IMR-90 (cell line): ENCODE measurements at regions not wholly inside any gene's neighbourhood (a gene's known extent, or its start where the extent isn't known, plus 50 kb on each side); places are given as distances from the start of the nearest gene placed in this dataset.

Experiments used
- ATAC-seq: fragments of 200-7000 bp; cut with Tn5 transposase; 2 replicates; pipeline ENCODE4 v1.9.1; 2020; ENCODE audit warnings: low read depth, mild to moderate bottlenecking, moderate library complexity
- BruUV-seq: library from RNA; stranded (reverse); fragments of 400-500 nt; replicated peaks from 2 replicates; lab custom pipeline; 2021; lab: Mats Ljungman, UMichigan
- CTCF ChIA-PET: fragments of 300-600 bp; formaldehyde crosslinking; extraction: SDS; loops from one replicate; lab custom pipeline; 2021; ENCODE audit warnings: antibody characterized with exemption; lab: Yijun Ruan, JAX
- POLR2A ChIA-PET: fragments of 300-600 bp; sonication (Branson Sonifier 250); formaldehyde crosslinking; loops from one replicate; lab custom pipeline; 2022; ENCODE audit warnings: antibody characterized with exemption; ENCODE audit not compliant: unreplicated experiment; lab: Charles Lee
- DNase-seq: peaks from one replicate; pipeline ENCODE4 v3.0.0; 2013
- H2AFZ ChIP-seq: replicated peaks from 2 replicates; pipeline ENCODE3; 2013; ENCODE audit warnings: low read length, mild to moderate bottlenecking; ENCODE audit not compliant: poor library complexity
- H2AK5ac ChIP-seq: 2 replicates; pipeline ENCODE4 v1.6.1; 2013; ENCODE audit warnings: low read depth, low read length, inconsistent platforms
- H2AK9ac ChIP-seq: replicated peaks from 2 replicates; pipeline ENCODE3; 2013; ENCODE audit warnings: mild to moderate bottlenecking, low read depth, low read length, moderate library complexity; ENCODE audit not compliant: poor library complexity
- H2BK120ac ChIP-seq: 2 replicates; pipeline ENCODE4 v1.6.1; 2013; ENCODE audit warnings: low read depth, low read length, inconsistent platforms
- H2BK15ac ChIP-seq: 3 replicates; pipeline ENCODE4 v1.6.1; 2013; ENCODE audit warnings: low read depth, low read length, inconsistent platforms
- H2BK20ac ChIP-seq: 2 replicates; pipeline ENCODE4 v1.6.1; 2013; ENCODE audit warnings: low read depth, mild to moderate bottlenecking, inconsistent platforms, low read length, moderate library complexity
- H2BK5ac ChIP-seq: 2 replicates; pipeline ENCODE4 v1.6.1; 2013; ENCODE audit warnings: mild to moderate bottlenecking, low read depth, low read length, inconsistent platforms; ENCODE audit not compliant: poor library complexity, severe bottlenecking
- H3K14ac ChIP-seq: replicated peaks from 2 replicates; pipeline ENCODE4 v1.6.1; 2013; ENCODE audit warnings: low read depth, low read length, inconsistent platforms
- H3K18ac ChIP-seq: 2 replicates; pipeline ENCODE4 v1.6.1; 2013; ENCODE audit warnings: low read depth, low read length, control low read depth
- H3K23ac ChIP-seq: 2 replicates; pipeline ENCODE4 v1.6.1; 2013; ENCODE audit warnings: low read depth, low read length, inconsistent platforms
- H3K27ac ChIP-seq: 2 replicates; pipeline ENCODE4 v1.5.1; 2013; ENCODE audit warnings: mild to moderate bottlenecking, control low read depth, low read length; ENCODE audit not compliant: insufficient read depth
- H3K27me3 ChIP-seq: 2 replicates; pipeline ENCODE4 v1.6.1; 2013; ENCODE audit warnings: low read length; ENCODE audit not compliant: control insufficient read depth, insufficient read depth
- H3K36me3 ChIP-seq: 2 replicates; pipeline ENCODE4 v1.6.1; 2013; ENCODE audit warnings: low read length, mixed read lengths; ENCODE audit not compliant: control insufficient read depth, insufficient read depth
- H3K4ac ChIP-seq: 2 replicates; pipeline ENCODE4 v1.6.1; 2013; ENCODE audit warnings: low read depth, low read length, inconsistent platforms
- H3K4me1 ChIP-seq: 2 replicates; pipeline ENCODE4 v1.6.1; 2013; ENCODE audit warnings: low read length, mixed read lengths; ENCODE audit not compliant: control insufficient read depth, insufficient read depth
- H3K4me2 ChIP-seq: 2 replicates; pipeline ENCODE4 v1.6.1; 2013; ENCODE audit warnings: low read depth, mild to moderate bottlenecking, control low read depth, low read length, moderate library complexity
- H3K4me3 ChIP-seq: 2 replicates; pipeline ENCODE4 v1.5.1; 2013; ENCODE audit warnings: low read depth, mild to moderate bottlenecking, control low read depth, low read length, moderate library complexity; ENCODE audit not compliant: insufficient read depth
- H3K56ac ChIP-seq: 2 replicates; pipeline ENCODE4 v1.6.1; 2013; ENCODE audit warnings: low read length, inconsistent platforms; ENCODE audit not compliant: insufficient read depth; ENCODE audit errors: extremely low read depth
- H3K79me1 ChIP-seq, 2 experiments: 2 replicates each; pipeline ENCODE4 v1.6.1; 2013; ENCODE audit warnings: low read length in 2 of 2, inconsistent platforms in 1 of 2, low read depth in 1 of 2
- H3K9ac ChIP-seq: 2 replicates; pipeline ENCODE4 v1.6.1; 2013; ENCODE audit warnings: low read depth, low read length, control low read depth
- H3K9me1 ChIP-seq: 2 replicates; pipeline ENCODE4 v1.6.1; 2013; ENCODE audit warnings: low read length, inconsistent platforms; ENCODE audit not compliant: insufficient read depth
- H3K9me3 ChIP-seq: 2 replicates; pipeline ENCODE4 v1.6.1; 2013; ENCODE audit warnings: low read length; ENCODE audit not compliant: control insufficient read depth, insufficient read depth
- H4K20me1 ChIP-seq: 2 replicates; pipeline ENCODE4 v1.6.1; 2013; ENCODE audit warnings: low read length, inconsistent platforms; ENCODE audit not compliant: insufficient read depth
- H4K5ac ChIP-seq: 2 replicates; pipeline ENCODE4 v1.6.1; 2013; ENCODE audit warnings: mild to moderate bottlenecking, low read depth, low read length, control low read depth
- H4K8ac ChIP-seq, 2 experiments: 2 replicates each; pipeline ENCODE4 v1.6.1; 2013; ENCODE audit warnings: low read depth in 2 of 2, low read length in 2 of 2, control low read depth in 1 of 2, inconsistent platforms in 1 of 2
- H4K91ac ChIP-seq: 2 replicates; pipeline ENCODE4 v1.6.1; 2013; ENCODE audit warnings: low read depth, low read length, inconsistent platforms; ENCODE audit not compliant: insufficient read depth
- BHLHE40 ChIP-seq: fragments of 150-350 bp; IDR thresholded peaks from 2 replicates; pipeline ENCODE4 v1.6.1; 2016; ENCODE audit warnings: mild to moderate bottlenecking, low read depth, low read length
- CEBPB ChIP-seq: IDR thresholded peaks from 2 replicates; pipeline ENCODE4 v1.6.1; 2012; ENCODE audit warnings: low read depth, low read length, improper control_type of control experiment
- CHD1 ChIP-seq: IDR thresholded peaks from 2 replicates; pipeline ENCODE4 v1.6.1; 2012; ENCODE audit warnings: low read depth, low read length, improper control_type of control experiment
- FOS ChIP-seq: fragments of 150-350 bp; IDR thresholded peaks from 2 replicates; pipeline ENCODE4 v1.6.1; 2016; ENCODE audit warnings: low read depth, low read length
- MAFK ChIP-seq: IDR thresholded peaks from 2 replicates; pipeline ENCODE4 v1.6.1; 2012; ENCODE audit warnings: low read depth, low read length, improper control_type of control experiment
- MAZ ChIP-seq: IDR thresholded peaks from 2 replicates; pipeline ENCODE4 v1.6.1; 2012; ENCODE audit warnings: low read depth, mild to moderate bottlenecking, low read length, improper control_type of control experiment, moderate library complexity, borderline replicate concordance
- MXI1 ChIP-seq: IDR thresholded peaks from 2 replicates; pipeline ENCODE4 v1.6.1; 2012; ENCODE audit warnings: low read depth, mild to moderate bottlenecking, low read length, moderate library complexity, borderline replicate concordance
- NFE2L2 ChIP-seq: fragments of 150-350 bp; IDR thresholded peaks from 2 replicates; pipeline ENCODE4 v1.6.1; 2016; ENCODE audit warnings: low read depth, mild to moderate bottlenecking, low read length
- POLR2A ChIP-seq: IDR thresholded peaks from 2 replicates; pipeline ENCODE4 v1.6.1; 2012; ENCODE audit warnings: mild to moderate bottlenecking, low read depth, low read length
- RAD21 ChIP-seq: IDR thresholded peaks from 2 replicates; pipeline ENCODE4 v1.6.1; 2012; ENCODE audit warnings: low read length, improper control_type of control experiment
- RCOR1 ChIP-seq: IDR thresholded peaks from 2 replicates; pipeline ENCODE4 v1.6.1; 2012; ENCODE audit warnings: mild to moderate bottlenecking, low read length, improper control_type of control experiment; ENCODE audit not compliant: insufficient replicate concordance
- RFX5 ChIP-seq: IDR thresholded peaks from 2 replicates; pipeline ENCODE4 v1.8.0; 2012; ENCODE audit warnings: low read depth, mild to moderate bottlenecking, low read length, moderate library complexity
- SMC3 ChIP-seq: fragments of 150-350 bp; IDR thresholded peaks from 2 replicates; pipeline ENCODE4 v1.6.1; 2016; ENCODE audit warnings: low read depth, mild to moderate bottlenecking, antibody characterized with exemption, low read length, moderate library complexity
- WGBS, 2 experiments: methylation state at CpG; one replicate each; pipeline versions ENCODE4 v1.1.5 to v1.1.7; 2013; ENCODE audit warnings: missing lambda C conversion rate in 2 of 2; ENCODE audit not compliant: insufficient read length in 1 of 2; ENCODE audit errors: extremely low coverage in 2 of 2; 5-methylcytosine and 5-hydroxymethylcytosine counted together
- dilution Hi-C: fragments of 300-500 bp; cut with HindIII; formaldehyde crosslinking; loops from one replicate; pipeline ENCODE4 v1.14.3; 2018; ENCODE audit warnings: low sequenced_read_pairs; ENCODE audit not compliant: unreplicated experiment
- in situ Hi-C: fragments of 300-500 bp; cut with MboI; formaldehyde crosslinking; loops from 3 replicates; pipeline ENCODE4 v1.14.3; 2019; ENCODE audit warnings: low sequenced_read_pairs, inconsistent platforms, mixed read lengths
- intact Hi-C: fragments of 100-400 bp; cut with micrococcal nuclease; formaldehyde crosslinking; loops from 2 replicates; pipeline ENCODE4 v1.10.0; 2022
- TF ChIP-seq, protein P1 (sequence below): fragments of 150-350 bp; IDR thresholded peaks from 2 replicates; pipeline ENCODE4 v1.6.1; 2016; ENCODE audit warnings: low read depth, mild to moderate bottlenecking, low read length, moderate library complexity, borderline replicate concordance
- TF ChIP-seq, protein P2 (sequence below): fragments of 150-350 bp; IDR thresholded peaks from 2 replicates; pipeline ENCODE4 v1.6.1; 2017; ENCODE audit warnings: mild to moderate bottlenecking, antibody characterized with exemption, low read length, low read depth
- TF ChIP-seq, protein P3 (sequence below): conservative IDR thresholded peaks from 2 replicates; pipeline ENCODE4 v1.5.1; 2012; ENCODE audit warnings: mild to moderate bottlenecking, low read depth, low read length, improper control_type of control experiment

DNA sequence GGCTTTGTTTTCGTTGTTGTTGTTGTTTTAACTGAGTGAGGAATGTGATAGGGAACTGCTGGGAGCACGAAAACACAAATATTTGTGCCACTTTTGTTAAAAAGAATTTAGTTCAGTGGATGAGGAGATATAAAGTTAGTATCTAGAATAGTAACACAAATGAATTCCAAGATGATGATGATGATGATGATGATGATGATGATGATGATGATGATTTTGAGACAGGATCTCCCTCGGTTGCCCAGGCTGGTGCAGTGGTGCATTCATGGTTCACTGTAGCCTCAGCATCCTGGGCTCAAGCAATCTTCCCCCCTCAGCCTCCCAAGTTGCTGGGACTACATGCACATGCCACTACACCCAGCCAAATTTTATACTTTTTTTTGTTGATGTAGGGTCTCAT is 223.7 kb downstream of the DSEL start:
- no peak overlapping the region for H3K4me3 ChIP-seq
- H3K27ac ChIP-seq = no peak overlapping the region
- no TSS peak for BruUV-seq
- no peak overlapping the region for H3K18ac ChIP-seq
- ChIA-PET POLR2A (no interaction called here), CTCF (no interaction called here)
- ATAC-seq (no peak), DNase-seq (no peak)
- H3K4me2 ChIP-seq = no peak overlapping the region
- H4K91ac ChIP-seq = no peak overlapping the region
- no peaks in the 10 kb centered on the region for H4K20me1 ChIP-seq
- dilution Hi-C loops = no loop called here
- H2BK5ac ChIP-seq = no peak overlapping the region
- H3K56ac ChIP-seq = no peak overlapping the region
- intact Hi-C loops = loop anchor here (2.0 kb wide), 1 partner anchor 28 kb away; no protein-coding TSS in a partner anchor
- H3K4ac ChIP-seq = no peak overlapping the region
- no peaks in the 10 kb centered on the region for H3K9me1 ChIP-seq
- no peak overlapping the region for H2AFZ ChIP-seq
- no peaks in the 10 kb centered on the region for H3K4me1 ChIP-seq
- H2AK5ac ChIP-seq = no peak overlapping the region
- in situ Hi-C loops = no loop called here
- no peak overlapping the region for H4K5ac ChIP-seq
- 75% methylated on average over 2 of the region's 3 CpGs; no CpG with 5 or more reads in 1 of the 2 experiments for WGBS, 2 experiments
- no peak overlapping the region for H3K9ac ChIP-seq
- no peak overlapping the region for H4K8ac ChIP-seq
- no peaks in the 10 kb centered on the region for H3K79me1 ChIP-seq
- H2AK9ac ChIP-seq = no peak overlapping the region
- no peak overlapping the region for H2BK20ac ChIP-seq
- TF ChIP-seq POLR2A = no peak
- no peak for TF ChIP-seq BHLHE40
- no peak for TF ChIP-seq CHD1
- TF ChIP-seq NFE2L2 = no peak
- TF ChIP-seq MAZ = no peak
- TF ChIP-seq CEBPB = no peak
- TF ChIP-seq, protein P1, sequence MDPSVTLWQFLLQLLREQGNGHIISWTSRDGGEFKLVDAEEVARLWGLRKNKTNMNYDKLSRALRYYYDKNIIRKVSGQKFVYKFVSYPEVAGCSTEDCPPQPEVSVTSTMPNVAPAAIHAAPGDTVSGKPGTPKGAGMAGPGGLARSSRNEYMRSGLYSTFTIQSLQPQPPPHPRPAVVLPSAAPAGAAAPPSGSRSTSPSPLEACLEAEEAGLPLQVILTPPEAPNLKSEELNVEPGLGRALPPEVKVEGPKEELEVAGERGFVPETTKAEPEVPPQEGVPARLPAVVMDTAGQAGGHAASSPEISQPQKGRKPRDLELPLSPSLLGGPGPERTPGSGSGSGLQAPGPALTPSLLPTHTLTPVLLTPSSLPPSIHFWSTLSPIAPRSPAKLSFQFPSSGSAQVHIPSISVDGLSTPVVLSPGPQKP = no peak
- no peak for TF ChIP-seq RCOR1
- no peak for TF ChIP-seq MXI1
- TF ChIP-seq MAFK = no peak
- no peak for TF ChIP-seq RAD21
- no peak for TF ChIP-seq RFX5
- TF ChIP-seq SMC3 = no peak
- TF ChIP-seq, protein P2, sequence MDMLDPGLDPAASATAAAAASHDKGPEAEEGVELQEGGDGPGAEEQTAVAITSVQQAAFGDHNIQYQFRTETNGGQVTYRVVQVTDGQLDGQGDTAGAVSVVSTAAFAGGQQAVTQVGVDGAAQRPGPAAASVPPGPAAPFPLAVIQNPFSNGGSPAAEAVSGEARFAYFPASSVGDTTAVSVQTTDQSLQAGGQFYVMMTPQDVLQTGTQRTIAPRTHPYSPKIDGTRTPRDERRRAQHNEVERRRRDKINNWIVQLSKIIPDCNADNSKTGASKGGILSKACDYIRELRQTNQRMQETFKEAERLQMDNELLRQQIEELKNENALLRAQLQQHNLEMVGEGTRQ = no peak
- TF ChIP-seq, protein P3, sequence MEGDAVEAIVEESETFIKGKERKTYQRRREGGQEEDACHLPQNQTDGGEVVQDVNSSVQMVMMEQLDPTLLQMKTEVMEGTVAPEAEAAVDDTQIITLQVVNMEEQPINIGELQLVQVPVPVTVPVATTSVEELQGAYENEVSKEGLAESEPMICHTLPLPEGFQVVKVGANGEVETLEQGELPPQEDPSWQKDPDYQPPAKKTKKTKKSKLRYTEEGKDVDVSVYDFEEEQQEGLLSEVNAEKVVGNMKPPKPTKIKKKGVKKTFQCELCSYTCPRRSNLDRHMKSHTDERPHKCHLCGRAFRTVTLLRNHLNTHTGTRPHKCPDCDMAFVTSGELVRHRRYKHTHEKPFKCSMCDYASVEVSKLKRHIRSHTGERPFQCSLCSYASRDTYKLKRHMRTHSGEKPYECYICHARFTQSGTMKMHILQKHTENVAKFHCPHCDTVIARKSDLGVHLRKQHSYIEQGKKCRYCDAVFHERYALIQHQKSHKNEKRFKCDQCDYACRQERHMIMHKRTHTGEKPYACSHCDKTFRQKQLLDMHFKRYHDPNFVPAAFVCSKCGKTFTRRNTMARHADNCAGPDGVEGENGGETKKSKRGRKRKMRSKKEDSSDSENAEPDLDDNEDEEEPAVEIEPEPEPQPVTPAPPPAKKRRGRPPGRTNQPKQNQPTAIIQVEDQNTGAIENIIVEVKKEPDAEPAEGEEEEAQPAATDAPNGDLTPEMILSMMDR = no peak
- TF ChIP-seq FOS = no peak
- H2BK15ac ChIP-seq = no peak overlapping the region
- no peaks in the 10 kb centered on the region for H3K36me3 ChIP-seq
- no peak overlapping the region for H2BK120ac ChIP-seq
- no peaks in the 10 kb centered on the region for H3K9me3 ChIP-seq
- no peak overlapping the region for H3K23ac ChIP-seq
- H3K14ac ChIP-seq = no peak overlapping the region; the same call in 1 of the 2 replicates
- H3K27me3 ChIP-seq = no peaks in the 10 kb centered on the region
